HG02938 (cell line): ENCODE measurements at regions not wholly inside any gene's neighbourhood (a gene's known extent, or its start where the extent isn't known, plus 50 kb on each side); places are given as distances from the start of the nearest gene placed in this dataset.

Experiments
- ATAC-seq: cut with Tn5 transposase; IDR thresholded peaks from one replicate; pipeline ENCODE4 v1.9.1; 2021; ENCODE audit warnings: mild to moderate bottlenecking, moderate library complexity; ENCODE audit not compliant: unreplicated experiment

DNA sequence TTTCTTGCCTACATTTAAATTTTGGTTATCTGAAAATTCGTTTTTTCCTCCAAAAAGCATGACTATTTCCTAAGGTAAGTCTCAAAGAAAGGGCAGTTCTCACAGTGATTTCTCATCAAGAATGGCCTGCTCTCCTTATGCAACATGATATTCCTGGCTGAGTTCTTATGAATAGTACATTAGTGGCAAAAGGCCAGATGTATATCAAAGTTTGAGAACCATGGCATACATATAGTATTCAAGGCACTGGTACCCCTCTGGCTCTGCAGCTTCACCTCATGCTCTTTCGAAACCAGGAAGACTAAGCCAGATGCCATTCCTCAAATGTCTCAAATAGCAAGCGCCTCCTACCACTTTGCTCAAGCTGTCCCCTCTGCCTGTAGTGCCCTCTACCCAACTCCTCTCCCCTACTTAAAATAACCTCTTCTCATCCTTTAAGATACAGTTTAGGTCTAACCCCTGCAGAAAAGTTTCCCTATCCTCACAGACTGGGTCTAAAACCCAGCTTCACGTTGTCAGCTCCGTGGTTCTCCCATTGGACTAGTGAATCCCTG, 280.3 kb downstream of the HACE1 start:
- ATAC-seq: no peak

DNA sequence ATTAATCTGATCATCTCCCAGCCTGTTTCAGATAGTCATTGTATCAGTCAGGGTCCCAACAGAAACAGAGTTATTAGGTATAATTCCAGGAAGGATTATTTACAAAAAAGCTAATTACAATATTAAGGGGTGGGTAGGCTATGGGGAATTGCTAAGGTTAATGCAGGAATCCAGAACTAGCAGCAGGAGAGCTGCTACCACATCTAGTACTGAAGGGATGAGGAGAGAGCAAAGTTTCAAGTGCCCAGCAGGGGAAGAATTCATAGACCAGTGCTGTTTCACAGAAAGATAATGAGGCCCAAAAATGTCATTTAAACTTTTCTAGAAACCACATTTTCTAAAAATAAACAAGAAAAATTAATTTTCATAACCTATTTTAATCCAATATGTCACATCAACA, 284.2 kb downstream of the HACE1 start:
- no peak for ATAC-seq

DNA sequence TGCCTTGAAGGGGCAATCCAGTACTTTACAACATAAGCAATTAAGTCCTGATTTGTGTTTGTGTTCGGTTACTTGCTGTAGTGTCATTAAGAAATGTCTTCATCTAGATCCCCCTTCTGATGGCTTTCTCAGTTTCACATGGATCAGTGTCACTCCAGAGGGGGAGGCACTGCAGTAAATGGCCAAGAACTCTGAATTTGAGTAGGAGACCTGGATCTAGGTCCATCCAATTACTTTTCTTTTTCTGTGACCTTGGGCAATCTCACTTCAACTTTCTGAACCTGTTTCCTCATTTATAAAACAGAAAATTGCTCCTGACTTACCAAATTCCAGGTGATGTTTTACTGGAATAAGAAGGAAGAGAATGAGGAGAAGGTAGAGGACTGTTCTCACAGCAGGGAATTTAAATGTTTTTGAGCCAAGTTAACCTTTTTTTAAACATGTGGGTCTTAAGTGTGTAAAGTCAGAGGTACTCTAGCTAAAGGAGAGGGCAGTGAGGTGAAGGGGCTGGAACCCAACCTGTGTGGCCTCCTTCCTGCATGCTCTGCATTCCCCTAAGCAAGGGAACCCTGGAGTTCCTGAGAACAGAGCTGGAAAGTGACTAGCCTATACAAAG, 285.5 kb downstream of the HACE1 start:
- no peak for ATAC-seq

DNA sequence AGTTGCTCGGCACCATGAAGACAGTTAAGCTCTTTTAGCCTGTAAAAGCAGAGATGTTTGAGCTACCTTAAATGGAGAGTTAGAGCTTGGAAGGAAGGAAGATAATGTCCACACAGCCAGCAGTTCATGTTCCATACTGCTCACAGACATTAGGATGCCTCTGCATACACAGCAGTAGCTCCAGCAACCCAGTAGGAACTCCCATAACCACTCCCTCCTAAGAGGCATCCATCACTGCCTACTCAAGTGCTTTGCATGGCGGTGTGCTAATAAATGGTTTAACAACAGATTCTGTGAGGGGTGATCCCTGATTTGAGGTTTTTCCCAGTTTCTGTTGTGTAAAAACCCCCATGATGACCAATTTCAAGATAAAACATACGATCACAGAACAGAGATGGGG, 286.4 kb downstream of the HACE1 start:
- ATAC-seq: no peak

DNA sequence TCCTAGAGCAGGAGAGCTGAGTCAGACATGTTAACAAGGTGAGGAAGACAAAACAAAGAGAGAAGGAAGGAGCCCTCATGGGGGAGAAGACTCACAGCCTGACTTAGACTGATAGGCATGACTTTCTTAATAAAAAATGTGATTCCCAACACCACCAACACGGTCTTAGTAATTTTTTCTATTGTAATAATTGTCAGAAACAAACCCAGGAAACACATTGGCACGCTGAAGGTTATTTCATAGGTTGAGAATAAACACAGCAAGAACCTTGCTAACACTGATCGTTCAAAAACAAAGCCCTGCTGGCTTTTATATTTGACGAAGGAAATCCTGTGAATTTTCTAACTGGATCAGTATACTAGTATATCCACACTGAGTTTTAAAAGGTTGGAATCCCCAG, 286.8 kb downstream of the HACE1 start:
- ATAC-seq: no peak

DNA sequence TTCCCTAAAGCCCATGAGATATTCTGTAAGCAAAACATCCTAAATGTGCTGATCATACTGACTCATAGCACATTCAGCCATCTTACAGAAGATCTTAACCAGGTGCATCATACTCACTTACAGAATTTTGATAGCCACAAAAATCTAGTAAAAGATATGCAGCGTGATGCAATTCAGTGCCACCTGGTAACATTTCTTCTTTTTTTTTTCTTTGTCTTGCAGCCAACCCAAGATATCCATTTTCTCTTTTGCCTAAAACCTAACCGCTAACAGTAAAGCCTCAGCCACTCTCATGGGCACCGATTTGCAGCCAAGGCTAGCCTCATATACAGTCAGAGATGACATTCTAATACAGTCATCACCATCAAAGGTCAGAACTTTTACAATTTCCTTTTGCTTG, 293.3 kb downstream of the HACE1 start:
- no peak for ATAC-seq

DNA sequence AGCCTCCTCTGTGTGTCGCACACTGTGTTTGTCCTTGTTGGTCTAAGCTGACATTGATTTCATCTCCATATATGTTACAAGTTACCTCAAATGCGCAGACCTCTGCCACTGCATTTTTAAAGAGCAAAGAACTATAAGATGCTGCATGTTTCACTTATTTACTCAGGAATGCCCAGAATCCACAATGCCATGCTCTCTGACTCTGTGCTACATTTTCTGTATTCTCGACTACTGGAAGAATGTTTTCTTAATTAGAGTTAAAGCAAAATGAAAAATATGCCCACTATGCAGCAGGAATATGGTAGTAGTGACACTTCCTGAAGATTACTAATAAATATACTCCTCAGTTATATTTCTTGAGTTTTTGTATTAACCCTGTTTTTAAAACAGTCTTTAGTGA, 296.4 kb downstream of the HACE1 start:
- no peak for ATAC-seq

DNA sequence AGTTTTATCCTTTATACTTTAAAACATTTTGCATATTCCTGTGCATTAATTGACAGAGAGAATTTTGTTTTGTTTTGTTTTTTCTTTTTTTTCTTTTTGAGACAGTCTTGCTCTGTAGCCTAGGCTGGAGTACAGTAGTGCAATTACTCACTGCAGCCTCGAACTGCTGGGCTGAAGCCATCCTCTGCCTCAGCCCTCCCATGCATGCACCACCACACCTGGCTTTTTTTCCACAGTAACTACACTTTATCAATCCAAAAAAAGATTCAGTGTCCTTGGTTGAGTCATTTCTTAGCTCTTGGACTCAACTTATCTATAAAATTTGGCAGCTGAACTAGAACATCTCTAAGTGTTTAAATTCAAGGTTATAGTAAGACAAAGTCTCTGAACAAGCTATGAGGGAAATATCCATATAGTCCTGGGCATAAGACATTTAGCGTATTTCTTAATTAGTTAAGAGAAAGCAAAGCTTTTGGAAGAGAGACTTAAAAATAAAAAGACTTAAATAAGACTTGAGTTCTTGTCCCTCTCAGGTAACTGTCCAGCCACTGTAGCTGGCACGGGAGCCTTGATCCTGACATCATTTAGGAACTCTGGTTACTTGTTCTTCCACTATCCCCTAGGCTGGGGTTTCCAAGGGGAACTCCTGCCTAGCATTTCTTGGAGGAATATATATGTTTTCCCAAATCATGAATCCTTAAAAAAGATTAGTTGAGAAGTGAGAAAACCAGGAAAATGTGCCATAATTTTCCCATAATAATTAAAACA, 300.1 kb downstream of the HACE1 start:
- ATAC-seq: no peak

DNA sequence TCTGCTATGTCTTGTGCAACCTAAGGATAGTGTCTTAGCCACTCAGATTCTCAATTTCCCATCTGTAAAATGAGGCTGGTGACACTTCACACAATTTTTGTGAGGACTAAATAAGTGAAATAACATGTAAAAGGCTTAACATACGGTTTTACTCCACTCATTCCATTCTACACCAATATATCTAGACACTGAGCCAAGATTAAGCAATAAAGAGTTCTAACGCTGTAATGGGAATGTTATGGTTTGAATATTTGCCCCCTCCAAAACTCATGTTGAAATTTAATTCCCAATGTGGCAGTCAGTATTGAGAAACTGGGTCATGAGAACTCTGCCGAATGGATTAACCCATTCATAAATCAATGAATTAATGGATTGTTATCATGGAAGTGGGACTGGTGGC, 301.0 kb downstream of the HACE1 start:
- no peak for ATAC-seq

DNA sequence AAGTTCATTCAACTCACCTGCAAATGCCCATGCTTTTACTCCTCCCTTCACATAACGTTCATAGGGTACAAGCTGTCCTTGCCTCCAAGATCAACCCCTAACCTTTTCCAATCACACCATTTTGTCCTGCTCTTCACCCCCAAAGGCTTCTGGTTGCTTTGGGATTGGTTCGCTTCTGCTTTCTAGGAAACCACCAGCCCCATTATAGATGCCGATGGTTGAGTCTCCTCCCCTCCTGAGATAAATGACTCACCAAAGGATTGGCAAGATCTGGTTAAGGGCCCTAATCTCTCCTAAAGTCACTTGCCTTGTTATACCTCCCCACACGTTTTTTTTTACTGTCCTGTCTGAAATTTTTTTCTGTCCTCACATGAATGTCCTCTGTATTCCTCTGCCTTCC, 311.4 kb downstream of the HACE1 start:
- no peak for ATAC-seq

DNA sequence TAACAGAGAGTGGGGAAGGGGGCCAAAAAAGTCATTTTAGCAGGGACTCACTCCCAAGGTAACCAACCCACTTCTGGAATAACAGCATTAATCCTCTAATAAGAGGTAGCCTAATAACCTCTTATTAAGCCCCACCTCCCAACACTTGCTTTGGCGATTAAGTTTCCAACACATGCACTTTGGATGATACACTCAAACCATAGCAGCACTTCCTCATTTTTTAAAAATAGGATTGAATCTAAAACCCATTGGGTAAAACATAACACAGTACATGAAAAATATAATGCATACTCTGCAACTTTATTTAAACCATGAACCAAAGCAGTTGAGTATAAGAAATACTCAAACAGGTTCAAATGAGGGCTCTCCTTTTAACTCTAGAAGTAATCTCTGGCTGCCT, 318.3 kb downstream of the HACE1 start:
- ATAC-seq: no peak

DNA sequence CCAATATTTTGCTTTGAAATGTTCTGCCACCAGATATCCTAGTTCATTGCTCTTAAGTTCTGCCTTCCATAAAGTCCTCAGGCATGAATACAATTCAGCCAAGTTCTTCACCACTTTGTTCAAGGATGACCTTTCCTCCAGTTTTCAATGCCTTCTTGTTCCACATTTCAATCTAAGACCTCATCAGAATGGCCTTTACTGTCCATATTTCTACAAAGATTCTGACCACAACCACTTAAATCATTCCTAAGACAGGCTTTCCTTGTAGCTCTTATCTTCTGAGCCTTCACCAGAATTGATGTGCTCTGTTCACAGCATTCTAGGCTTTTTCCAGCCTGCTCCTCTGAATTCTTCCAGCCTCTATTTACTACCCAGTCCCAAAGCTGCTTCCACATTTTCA, 319.0 kb downstream of the HACE1 start:
- ATAC-seq: no peak

DNA sequence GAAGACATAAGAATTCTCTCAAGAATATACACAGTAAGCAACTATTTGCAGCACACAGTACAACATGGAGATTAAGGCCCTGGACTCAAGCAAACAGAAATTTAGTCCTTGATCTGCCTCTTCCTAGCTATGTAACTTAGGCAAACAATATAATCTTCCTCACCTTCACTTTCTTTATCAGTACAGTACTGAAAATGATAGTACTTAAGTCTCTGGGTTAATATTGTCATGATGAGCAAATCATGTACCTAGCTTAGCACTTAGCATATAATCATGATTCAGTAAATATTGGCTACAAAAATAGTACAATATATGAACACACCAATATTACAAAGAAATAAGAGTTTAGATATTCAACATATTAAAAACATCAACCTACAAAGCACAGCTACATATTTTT, 320.5 kb downstream of the HACE1 start:
- no peak for ATAC-seq

DNA sequence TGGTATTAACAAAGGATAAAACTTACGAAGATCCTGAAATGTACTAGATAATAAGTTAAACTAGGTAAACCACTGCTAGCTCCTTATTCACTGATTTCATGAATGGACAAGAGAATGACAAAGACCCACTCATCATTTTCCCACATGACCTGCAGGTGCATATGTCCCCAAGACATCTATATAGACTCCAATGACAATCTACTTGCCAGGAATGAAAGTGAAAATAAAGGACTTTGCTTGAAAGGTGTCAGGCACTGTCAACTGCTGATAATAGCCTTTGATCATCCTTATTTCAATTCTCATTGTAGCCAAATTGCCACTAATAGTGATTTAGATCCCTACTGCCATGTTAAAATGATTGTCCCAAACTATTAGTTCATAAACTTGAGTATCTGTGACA, 321.8 kb downstream of the HACE1 start:
- no peak for ATAC-seq

DNA sequence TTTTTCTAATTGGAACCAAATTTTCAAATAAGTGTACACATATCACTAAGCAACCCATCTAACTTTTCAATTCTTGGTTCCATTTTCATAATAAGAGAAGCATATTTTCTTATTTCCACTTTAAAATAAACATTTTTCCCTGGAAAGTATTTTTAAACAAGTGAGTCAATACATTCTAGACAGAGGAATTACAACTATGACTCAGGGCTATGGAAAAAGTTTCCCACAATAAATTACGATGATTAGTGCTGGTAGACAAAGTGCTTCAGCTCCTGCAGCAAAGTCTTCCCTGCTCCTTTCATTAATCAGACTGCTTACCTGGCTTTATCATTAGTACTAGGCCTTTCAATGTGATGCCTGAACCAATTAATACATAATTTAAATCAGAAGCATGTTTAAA, 322.5 kb downstream of the HACE1 start:
- ATAC-seq: no peak

DNA sequence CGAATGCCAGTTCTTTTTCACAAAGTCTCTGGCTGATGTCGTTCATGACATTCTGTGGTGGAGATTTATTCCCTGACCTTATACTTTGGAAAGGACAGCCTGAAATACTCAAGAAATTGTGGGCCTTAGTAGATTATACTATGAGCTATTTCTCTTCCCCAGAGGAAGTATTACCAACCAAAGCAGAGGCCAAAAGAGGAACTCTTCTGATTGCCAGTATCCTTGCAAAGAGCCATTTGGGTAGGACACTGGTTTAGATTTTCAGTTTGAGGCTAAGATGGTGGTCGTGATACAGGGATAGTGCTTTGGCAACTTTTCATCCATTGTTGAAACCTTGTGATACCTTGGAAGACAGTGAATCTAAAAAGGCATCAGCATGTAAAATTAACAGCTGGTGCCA, 327.3 kb downstream of the HACE1 start:
- ATAC-seq: no peak

DNA sequence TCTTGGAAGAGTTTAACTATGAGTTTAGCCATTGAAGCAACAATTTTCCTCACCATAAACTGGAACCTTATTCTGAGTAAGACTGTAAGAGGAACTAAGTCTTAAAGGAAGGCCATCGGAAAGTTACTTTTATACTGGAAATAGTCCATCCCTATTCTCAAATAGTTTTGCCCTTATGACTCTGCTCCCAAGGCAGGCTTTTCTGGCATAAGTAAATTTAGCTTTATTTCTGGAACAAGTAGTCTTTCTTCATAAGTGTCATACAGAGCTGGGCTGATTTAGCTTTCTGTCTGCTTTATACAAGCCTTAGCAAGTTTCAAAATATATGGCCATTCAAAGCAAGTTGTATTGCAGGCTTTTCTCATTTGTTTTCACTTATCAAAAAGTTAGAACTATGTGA, 328.1 kb downstream of the HACE1 start:
- ATAC-seq: no peak

DNA sequence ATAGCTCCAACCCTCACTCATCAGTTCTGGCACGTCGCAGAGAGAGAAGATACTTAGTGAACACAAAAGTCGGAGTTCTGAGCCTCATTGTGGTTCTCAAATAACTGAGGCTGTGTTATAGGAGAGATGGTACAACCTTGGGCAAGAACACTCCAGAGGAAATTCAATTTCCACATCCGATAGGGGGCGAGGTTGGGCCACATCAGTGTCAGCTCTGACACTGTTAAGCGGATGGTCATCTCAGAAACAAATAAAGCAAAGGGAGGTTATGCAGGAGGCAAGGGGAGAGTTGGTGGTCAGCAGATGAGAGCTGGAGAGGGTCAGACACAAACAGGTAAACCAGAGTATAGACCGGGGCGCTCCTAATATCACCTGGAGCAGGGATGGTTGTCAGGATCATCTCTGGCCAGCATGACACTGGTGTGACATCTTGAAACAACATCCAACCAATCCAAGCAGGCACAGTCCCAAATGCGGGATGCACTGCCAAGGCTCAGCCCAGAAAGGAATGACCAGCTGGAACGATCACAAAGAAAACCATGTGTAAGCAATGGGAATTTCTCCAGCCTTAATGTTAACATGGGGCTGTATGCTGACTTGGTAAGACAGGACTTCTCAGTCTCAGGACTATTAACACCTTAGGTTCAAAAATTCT, 331.8 kb downstream of the HACE1 start:
- no peak for ATAC-seq

DNA sequence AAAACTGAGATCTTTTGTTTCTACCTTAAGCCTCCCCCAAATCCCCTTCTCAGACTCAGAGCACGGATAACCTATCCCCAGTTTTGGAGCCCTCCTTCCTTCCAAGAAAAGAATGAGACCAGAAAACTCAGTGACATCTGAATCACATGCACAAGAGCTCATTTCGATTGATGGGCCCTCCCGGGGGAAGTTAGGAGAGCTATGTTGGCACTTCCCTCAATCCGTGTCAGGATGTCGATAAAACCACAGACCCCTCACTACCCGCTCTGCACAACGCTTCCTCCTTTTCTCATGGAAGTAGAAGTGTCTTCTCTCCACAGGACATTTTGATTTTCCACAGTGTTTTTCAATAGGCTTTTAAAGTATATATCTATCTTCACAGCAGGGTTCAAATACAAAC, 332.4 kb downstream of the HACE1 start:
- ATAC-seq: no peak

DNA sequence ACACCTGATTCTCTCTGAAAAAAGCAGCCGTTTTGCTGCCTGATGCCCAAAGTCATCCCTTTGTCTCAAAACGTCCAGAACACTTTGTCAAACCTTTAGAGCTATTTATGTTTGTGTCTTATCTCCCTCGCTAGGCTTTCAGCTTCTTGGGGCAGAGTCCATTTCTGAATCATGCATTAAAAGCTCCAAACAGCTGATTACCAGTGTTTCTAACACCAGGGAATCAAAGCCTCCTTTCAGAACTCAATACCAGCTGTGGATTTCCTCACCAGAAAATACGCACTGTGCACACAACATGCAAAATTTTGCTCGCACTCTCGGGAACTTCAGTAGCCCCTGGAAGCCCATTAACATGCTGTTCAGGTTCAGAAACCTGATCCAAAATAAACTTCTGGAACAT, 333.3 kb downstream of the HACE1 start:
- ATAC-seq: no peak

DNA sequence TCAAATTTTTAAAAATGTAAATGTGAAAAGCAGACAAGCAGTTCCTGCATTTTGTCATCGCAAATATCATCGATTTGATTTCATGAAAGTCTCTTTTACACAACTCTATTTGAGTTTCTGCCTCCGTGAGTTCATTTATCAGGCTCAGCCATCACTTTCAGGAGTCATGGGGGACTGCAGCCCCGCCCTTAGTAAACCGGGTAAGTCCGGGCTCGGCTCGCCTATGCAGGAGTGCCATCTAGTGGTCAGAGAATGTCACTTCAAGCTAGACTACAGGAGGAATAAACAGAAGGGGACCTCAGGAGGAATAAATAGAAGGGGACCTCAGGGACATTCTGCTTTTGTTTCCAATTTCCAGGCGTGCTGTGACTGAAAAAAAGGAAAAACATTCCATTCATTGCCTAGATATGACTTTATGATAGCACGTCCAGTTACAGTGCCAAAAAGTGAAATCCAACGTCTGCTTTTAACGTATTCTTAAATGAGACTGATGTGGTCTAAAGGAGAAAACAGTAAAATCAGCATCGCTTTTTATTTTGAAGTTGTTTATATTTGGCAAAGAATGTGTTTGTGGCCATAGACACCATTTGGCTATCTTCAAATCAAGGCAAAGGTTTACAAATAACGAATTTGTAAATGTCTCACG, 333.9 kb downstream of the HACE1 start:
- peak; percentile 100 for ATAC-seq

DNA sequence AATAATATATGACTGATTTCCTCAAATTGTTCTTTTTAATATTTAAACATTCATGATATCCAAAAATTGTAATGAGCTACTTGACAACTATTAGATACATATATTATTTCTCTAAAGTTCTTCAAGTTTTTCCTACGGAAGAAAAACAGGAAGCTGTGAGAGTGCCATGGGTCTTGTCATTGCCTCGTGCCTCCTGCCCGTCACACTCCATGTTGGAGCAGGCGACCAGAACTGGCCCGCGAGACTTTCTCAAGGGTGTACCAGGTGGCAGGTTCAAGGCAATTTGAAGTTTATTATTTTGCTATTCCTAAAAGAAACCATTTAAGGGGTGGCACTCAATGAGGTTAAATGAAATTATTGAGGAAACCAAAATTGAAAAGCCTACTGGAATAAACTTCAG, 337.2 kb downstream of the HACE1 start:
- ATAC-seq: no peak
